Adrenal gland (tissue), 9 donors: ENCODE measurements at regions not wholly inside any gene's neighbourhood (a gene's known extent, or its start where the extent isn't known, plus 50 kb on each side); places are given as distances from the start of the nearest gene placed in this dataset.
"Not testable (repeated sequence)": the region's sequence is repeated elsewhere in the genome, so short reads cannot be mapped to it uniquely, and the experiment has no call there.

Experiments
- DNase-seq, 7 donors: peaks; one replicate each; pipeline ENCODE4 v3.0.0-alpha.2; 2019 to 2020
- H3K27ac ChIP-seq, 5 donors: fragments of 200-600 bp; sonication (generic) in 4 of 5; 1 replicate in 3 of 5; 2 replicates in 2 of 5; pipeline versions ENCODE4 v1.5.1 to v1.8.0; 2016 to 2020; ENCODE audit warnings: mild to moderate bottlenecking in 1 of 5
- H3K27me3 ChIP-seq: fragments of 200-600 bp; 2 replicates; pipeline ENCODE4 v1.8.0; 2021
- H3K36me3 ChIP-seq, 2 donors: fragments of 200-600 bp; replicated peaks in 1 of 2; 1 replicate in 1 of 2; 2 replicates in 1 of 2; pipeline versions ENCODE4 v1.5.1 to v1.8.0; 2018 to 2022
- H3K4me1 ChIP-seq, 2 donors: fragments of 200-600 bp; replicated peaks in 1 of 2; 1 replicate in 1 of 2; 2 replicates in 1 of 2; pipeline versions ENCODE4 v1.5.1 to v1.8.0; 2018 to 2021
- H3K4me3 ChIP-seq, 4 donors: fragments of 200-600 bp; sonication (generic) in 3 of 4; one replicate each; pipeline ENCODE4 v1.5.1; 2016 to 2018
- H3K9me3 ChIP-seq, 3 donors: fragments of 200-600 bp; sonication (generic) in 1 of 3; replicated peaks in 1 of 3; 1 replicate in 2 of 3; 2 replicates in 1 of 3; pipeline versions ENCODE4 v1.5.1 to v1.8.0; 2016 to 2021
- CTCF ChIP-seq, 6 experiments: fragments of 450-650 bp in 4 of 6; fragments of 200-600 bp in 2 of 6; sonication (generic) in 1 of 6; IDR thresholded peaks; 1 replicate in 5 of 6; 2 replicates in 1 of 6; pipeline versions ENCODE4 v1.5.1 to v1.8.0; 2016 to 2021; ENCODE audit warnings: antibody characterized with exemption in 6 of 6, mild to moderate bottlenecking in 2 of 6, moderate library complexity in 1 of 6
- POLR2A ChIP-seq, 2 donors: fragments of 450-650 bp; IDR thresholded peaks; one replicate each; pipeline ENCODE4 v1.6.1; 2017; ENCODE audit warnings: antibody characterized with exemption in 2 of 2, mild to moderate bottlenecking in 2 of 2, moderate library complexity in 1 of 2
- WGBS, 4 donors: extraction: QIAGEN DNeasy Blood & Tissue Kit in 2 of 4; methylation state at CpG; one replicate each; pipeline versions ENCODE4 v1.1.5 to v1.1.7; 2013 to 2017; 5-methylcytosine and 5-hydroxymethylcytosine counted together
- intact Hi-C, 2 donors: fragments of 100-400 bp; cut with DNase I; formaldehyde crosslinking; loops; one replicate each; pipeline versions ENCODE4 v1.14.1 to v1.15.0; 2022 to 2023
- donor health status: healthy with polysubstance abuse.
- donor health status: Bipolar disorder and iron deficiency.
- donor health status: DM: yes; HTN: yes; CAD: no.
- donor health status: DM: no; HTN: no; CAD: no.
- donor health status: DM: no; HTN: no; CAD: no.

DNA sequence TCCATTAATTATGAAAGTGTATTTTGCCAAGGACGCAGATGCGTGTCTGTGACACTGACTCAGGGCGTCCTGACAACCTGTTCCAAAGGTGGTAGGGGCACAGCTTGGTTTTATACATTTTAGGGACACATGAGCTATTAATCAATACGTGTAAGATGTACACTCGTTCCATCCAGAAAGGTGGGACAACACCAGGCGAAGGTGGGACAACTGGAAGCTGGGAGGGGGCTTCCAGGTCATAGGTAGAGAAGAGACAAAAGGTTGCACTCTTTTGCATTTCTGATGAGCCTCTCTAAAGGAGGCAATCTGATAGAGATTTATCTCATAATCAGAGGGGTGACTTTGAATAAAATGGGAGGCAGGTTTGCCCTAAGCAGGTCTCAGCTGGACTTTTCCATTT is 82.7 kb upstream of the ZNF746 start:
- H3K9me3 ChIP-seq = no peaks in the 10 kb centered on the region
- intact Hi-C loops = no loop called here

GRCh38 chr7:149579365-149579764 is 81.8 kb upstream of the ZNF746 start:
- H3K9me3 ChIP-seq, H3K27me3 ChIP-seq, DNase-seq, H3K4me1 ChIP-seq, H3K27ac ChIP-seq, H3K36me3 ChIP-seq, H3K4me3 ChIP-seq, intact Hi-C loops: not testable (repeated sequence)
- 93 to 99% (median 97%) methylated on average over 6 to 19 of the region's 19 CpGs for WGBS, 4 donors

More for the DNA sequence above, 82.7 kb upstream of the ZNF746 start:
- 87 to 98% (median 97%) methylated on average over 6 of the region's 6 CpGs for WGBS, 4 donors
- Histone ChIP-seq H3K36me3 (peaks cover 0 to 3% of the 10 kb centered on the region in 2 donors), H3K27ac (no peak overlapping the region), H3K27me3 (no peaks in the 10 kb centered on the region), H3K4me3 (no peak overlapping the region), H3K4me1 (no peaks in the 10 kb centered on the region)
- TF ChIP-seq CTCF (IDR thresholded peaks at IDR 0.05) (no peak), POLR2A (IDR thresholded peaks at IDR 0.05) (no peak)
- no peak for DNase-seq

GRCh38 chr7:149574428-149574827 is 76.8 kb upstream of the ZNF746 start:
- not testable (repeated sequence) for H3K36me3 ChIP-seq

DNA sequence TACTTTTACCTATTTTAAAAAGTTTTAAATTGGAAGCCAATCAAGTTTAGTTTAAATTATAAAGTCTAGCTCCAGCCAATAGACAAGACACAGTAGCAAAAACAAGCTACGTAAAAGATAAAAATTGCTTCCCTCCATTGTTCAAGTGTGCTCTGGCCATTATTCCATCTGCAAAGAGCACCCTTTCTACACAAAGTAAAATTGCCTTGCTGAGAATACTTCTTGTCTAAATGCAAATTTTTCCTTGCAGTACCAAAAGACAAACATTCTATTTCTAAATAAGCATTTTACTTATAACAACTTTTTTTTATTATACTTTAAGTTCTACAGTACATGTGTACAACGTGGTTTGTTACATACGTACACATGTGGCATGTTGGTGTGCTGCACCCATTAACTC is 75.9 kb upstream of the ZNF746 start:
- intact Hi-C loops = no loop called here
- WGBS, 4 donors = 94 to 100% (median 96%) methylated on average over 3 of the region's 3 CpGs
- no peaks in the 10 kb centered on the region for H3K36me3 ChIP-seq
- DNase-seq = no peak
- no peak overlapping the region for H3K4me3 ChIP-seq
- H3K4me1 ChIP-seq = no peaks in the 10 kb centered on the region
- H3K27me3 ChIP-seq = no peaks in the 10 kb centered on the region
- no peak overlapping the region for H3K27ac ChIP-seq
- H3K9me3 ChIP-seq = peaks cover 0 to 26% (median 0%) of the 10 kb centered on the region in 3 donors
- no peak for TF ChIP-seq CTCF (IDR thresholded peaks at IDR 0.05)
- no peak for TF ChIP-seq POLR2A (IDR thresholded peaks at IDR 0.05)

More at GRCh38 chr7:149574428-149574827, 76.8 kb upstream of the ZNF746 start:
- H3K4me1 ChIP-seq, H3K27ac ChIP-seq, H3K4me3 ChIP-seq, DNase-seq, H3K27me3 ChIP-seq, intact Hi-C loops: not testable (repeated sequence)
- H3K9me3 ChIP-seq = peaks cover 0 to 17% (median 0%) of the 10 kb centered on the region in 3 donors
- 90 to 98% (median 92%) methylated on average over 2 of the region's 2 CpGs for WGBS, 4 donors

DNA sequence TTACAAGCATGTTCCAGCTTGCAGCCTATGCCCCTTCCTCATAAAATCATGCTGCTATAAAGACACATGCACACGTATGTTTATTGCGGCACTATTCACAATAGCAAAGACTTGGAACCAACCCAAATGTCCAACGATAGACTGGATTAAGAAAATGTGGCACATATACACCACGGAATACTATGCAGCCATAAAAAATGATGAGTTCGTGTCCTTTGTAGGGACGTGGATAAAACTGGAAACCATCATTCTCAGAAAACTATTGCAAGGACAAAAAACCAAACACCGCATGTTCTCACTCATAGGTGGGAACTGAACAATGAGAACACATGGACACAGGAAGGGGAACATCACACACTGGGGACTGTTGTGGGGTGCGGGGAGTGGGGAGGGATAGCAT is 75.3 kb upstream of the ZNF746 start:
- H3K36me3 ChIP-seq, H3K4me1 ChIP-seq, H3K27ac ChIP-seq, H3K27me3 ChIP-seq, H3K4me3 ChIP-seq, DNase-seq, intact Hi-C loops: not testable (repeated sequence)
- WGBS, 4 donors = 93 to 96% (median 95%) methylated on average over 8 of the region's 8 CpGs
- peaks cover 0 to 26% (median 0%) of the 10 kb centered on the region in 3 donors for H3K9me3 ChIP-seq

- no peak overlapping the region for H3K4me3 ChIP-seq
- intact Hi-C loops = no loop called here
- H3K36me3 ChIP-seq = no peaks in the 10 kb centered on the region
- 67 to 91% (median 76%) methylated on average over 11 of the region's 11 CpGs for WGBS, 4 donors
- H3K4me1 ChIP-seq = no peaks in the 10 kb centered on the region
- DNase-seq = no peak
- no peaks in the 10 kb centered on the region for H3K27me3 ChIP-seq
- no peak for TF ChIP-seq POLR2A (IDR thresholded peaks at IDR 0.05)
- TF ChIP-seq CTCF (IDR thresholded peaks at IDR 0.05) = no peak
- H3K9me3 ChIP-seq = peaks cover 0 to 26% (median 0%) of the 10 kb centered on the region in 3 donors
- peak overlapping the region in 1 of 5 donors; percentile 3 for H3K27ac ChIP-seq
Observed at GRCh38 chr7:149570784-149571183, 73.2 kb upstream of the ZNF746 start.
